ENCODE measurements at regions not wholly inside any gene's neighbourhood (a gene's known extent, or its start where the extent isn't known, plus 50 kb on each side); places are given as distances from the start of the nearest gene placed in this dataset.

DNA sequence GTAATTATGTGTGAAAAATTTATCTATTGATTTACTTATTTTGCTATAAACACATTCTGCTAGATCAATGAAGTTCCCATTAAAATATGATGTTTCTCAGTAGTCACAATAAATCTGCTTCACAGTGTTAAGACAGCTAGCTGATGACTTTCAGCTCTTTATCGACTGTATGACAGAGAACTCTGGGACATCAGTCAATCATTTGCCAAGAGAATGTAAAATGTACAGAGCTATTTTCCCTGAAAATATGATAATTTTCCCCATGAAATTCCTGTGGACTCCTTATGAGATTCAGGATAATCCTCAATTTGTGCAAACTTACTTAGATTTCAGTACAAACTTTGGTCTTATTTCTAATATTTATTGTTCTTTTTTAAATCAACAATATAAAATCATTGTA, 430.5 kb downstream of the SLITRK6 start:
- no peak for DNase-seq

DNA sequence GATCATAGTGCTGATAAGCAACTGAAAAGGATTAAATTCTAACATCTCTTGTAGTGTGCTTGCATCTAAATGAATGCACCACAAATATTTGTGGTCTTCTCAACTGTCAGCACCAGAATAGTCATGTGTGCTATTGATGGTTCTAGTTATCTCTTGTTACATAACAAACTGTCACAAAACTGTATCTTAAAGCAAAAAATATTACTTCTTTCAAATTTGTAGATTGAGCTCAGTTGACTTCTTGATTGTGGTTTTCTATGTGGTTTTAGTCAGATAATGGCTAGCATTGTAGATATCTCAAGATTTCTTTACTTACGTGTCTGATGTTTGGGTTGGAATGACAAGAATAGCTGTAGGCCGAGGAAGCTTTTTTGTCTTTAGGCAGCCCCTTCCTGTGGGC, 431.3 kb downstream of the SLITRK6 start:
- no peak for DNase-seq

DNA sequence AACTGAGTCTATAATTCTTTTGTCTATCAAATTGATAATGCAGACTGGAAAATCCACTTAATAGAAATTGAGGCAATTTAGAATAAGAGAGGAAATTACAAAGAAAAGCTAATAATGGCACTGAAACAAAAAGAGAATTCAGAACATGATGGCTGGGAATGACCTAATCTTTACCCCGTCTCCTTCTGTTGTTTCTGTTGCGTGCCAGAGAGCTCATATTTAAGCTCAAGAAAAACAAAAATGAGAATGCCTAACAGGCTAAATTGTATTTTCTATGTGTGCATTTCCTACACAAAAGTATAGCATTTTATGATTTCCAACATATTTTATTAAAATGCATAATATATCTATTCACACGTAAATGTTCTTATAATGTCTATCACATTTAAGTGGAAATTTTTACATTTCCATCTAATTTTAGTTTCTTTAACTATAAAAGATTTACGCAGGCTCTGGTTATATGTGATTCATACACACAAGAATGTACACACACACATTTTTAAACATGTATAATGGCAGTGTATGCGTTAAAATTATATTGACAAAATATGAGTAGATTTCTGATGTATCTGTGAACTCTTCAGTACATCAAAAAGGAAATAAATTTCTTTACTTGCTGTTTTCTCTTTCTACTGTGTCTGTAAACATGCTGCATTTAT, 432.3 kb downstream of the SLITRK6 start:
- no peak for DNase-seq

DNA sequence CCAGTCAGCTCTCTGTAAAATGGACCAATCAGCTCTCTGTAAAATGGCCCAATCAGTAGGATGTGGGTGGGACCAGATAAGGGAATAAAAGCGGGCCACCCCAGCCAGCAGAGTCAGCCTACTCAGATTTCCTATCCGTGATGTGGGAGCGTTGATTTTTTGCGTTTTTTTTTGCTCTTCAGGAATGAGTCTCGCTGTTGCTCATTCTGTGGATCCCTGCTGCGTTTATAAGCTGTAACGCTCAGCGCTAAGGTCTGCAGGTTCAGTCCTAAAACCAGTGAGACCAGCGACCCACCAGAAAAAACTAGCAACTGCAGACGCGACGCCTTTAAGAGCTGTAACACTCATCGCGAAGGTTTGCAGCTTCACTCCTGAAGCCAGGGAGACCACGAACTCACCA, 435.7 kb downstream of the SLITRK6 start:
- DNase-seq, result no peak

DNA sequence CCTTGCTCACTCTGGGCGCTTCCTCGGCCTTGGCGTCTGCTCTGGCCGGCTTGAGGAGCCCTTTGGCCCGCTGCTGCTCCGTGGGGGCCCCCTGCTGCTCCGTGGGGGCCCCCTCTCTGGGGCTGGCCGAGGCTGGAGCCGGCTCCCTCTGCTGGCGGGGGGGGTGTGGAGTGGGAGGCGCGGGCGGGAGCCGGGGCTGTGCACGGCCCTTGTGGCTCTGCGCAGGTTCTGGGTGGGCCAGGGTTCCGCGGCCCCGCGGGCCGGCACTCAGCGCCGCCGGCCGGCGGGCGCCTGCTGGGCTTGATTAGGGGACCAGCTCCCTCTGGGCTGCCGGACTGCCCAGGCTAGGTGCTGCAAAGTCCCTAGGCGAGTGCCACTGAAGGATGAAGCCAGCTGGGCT, 436.2 kb downstream of the SLITRK6 start:
- DNase-seq, result no peak

DNA sequence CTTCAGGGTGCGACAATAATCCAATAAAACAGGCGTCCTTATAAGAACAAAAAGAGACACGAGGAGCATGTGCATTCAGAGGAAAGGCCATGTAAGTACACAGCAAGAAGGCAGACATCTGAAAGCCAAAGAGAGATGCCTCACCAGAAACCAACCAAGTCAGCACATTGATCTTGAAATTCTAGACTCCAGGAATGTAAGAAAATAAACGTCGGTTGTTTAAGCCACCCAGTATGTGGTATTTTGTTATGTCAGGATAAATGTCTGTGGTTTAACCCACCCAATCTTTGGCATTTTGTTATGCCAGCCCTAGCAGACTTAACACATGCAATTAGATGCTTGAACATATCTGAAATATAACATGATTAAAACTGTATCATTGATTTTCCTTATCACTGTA, 452.0 kb downstream of the SLITRK6 start:
- DNase-seq, result no peak

DNA sequence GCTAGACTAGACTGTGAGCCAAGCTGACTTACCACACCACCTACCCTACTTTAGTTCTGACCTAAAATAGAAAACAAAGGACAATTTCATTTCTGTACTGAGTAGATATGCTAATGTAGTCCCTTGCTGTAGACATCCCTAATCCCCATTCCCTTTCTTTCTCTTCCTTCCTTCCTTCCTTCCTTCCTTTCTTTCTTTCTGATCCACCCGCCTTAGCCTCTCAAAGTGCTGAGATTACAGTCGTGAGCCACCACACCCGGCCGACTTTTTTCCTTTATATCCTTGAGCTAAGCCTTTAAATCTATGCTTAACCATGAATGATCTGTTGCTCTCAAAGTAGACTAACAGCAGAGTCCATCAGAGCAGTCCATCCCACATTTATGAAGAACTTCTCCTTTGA, 465.0 kb downstream of the SLITRK6 start:
- no peak for DNase-seq

DNA sequence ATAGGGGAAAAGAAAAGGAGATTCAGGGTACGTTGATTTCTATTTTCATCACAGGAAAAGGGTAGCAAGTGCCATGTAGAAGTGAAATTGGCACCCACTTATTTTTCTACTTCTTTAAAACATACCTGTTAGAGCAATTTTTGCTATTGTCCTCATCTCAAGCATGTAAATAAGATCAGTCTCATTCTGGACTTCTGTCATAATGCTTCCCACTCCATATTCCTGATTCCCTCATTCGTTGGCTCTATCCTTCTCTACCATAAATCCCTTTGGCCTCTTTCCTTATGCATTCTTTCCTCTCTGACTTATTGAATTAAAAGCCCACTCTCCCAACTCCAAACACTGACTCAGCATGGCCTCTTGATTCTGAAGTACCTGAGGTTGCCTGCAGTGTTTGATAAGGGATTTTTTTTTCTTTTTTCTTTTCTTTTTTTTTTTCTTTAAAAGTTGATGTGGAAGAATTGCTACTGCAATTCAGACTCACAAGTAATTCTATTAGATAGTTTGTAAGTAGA, 465.7 kb downstream of the SLITRK6 start:
- DNase-seq, result no peak

DNA sequence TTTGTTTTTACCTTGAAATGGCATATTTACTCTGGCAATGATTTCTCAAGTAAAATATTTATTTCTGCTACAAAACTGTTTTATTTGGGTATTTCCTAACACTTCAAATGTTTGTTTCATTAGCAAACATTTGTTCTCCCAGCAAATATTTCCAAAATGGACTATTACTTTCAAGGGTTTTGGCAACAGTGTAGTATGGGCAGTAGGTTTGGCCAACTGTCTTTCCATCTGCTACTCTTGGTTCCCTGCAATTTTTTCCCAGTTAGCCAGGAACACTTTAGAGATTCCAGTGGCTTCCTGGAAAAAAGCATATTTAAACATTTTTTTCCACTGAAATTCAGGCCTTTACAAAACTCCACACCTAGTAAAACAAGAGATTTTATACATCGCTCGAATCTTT, 466.6 kb downstream of the SLITRK6 start:
- no peak for DNase-seq

DNA sequence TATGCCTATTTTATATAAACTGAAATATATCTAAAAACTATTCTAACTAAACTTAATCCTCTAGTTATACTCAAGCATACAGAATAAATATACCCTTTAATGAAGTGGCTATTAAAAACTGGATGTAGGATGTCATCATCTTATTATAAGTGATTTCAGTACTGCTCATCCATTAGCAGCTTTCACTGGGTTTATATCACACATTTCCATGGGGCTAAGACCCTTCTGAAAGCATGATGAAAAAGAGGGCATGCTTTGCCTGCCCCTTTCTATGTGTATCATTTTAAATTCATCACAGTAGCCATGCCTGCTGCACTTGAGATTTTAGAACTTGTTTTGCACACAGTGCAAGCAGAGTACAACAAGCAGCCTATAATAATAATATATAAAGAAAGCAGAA, 477.5 kb downstream of the SLITRK6 start:
- DNase-seq, result no peak

DNA sequence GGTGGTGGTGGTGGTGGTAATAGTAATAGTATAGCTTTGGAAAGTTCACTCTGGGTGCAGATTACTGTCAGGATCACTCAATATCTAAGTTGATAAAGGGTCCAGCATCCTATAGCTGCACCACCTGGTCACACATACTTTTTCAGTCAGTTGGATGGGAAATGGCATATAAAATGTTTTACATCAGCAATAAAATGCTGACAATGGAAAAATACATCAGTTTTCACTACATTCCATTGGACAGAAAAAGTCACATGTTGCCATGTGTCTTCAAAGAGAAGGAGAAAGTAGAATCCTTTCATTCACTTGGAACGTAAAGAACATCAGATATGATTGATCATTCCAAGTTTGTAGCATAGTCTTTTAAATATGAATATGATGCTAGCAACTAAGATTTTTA, 481.4 kb downstream of the SLITRK6 start:
- no peak for DNase-seq

DNA sequence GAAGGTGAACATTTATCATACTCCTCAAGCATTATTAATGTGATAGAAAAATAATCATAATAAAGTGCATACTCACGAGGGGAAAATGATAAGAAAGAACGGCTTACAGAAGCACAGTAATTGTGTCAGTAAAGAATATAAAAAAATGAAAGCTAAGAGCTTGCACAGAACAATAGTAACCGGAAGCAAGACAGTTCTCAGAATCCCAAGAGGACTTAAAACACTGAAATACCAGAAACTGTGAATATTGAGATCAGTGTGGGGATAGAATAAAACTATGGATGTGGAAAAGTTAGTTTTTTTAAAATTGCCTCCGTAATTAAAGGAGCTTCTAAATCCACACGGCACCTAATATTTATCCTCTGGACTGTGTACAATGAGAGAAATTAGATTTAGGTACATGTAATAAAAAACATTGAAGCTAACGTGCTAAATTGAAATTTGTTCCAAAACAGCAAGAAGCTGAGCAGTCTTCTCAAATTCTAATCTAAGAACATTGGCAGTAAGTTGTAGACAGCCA, 482.7 kb downstream of the SLITRK6 start:
- DNase-seq, result no peak

DNA sequence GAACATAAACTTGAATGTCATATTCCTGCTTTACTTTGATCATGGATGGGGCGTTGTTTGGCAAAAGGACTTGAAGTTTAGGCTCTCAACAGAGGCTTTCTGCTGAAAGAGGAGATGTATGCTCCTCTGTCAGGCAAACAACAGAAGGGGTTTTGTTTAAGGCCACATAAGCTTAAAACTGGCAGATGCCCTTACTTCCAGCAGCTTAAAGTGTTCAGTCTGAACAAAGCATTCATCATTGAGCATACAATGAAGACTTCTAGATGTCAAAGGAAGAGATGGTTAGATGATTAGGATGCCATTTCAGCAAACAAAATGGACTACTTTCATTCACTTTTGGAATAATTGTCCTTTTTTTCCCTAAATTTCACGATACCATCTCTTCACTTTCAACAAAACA, 484.5 kb downstream of the SLITRK6 start:
- DNase-seq, result no peak

DNA sequence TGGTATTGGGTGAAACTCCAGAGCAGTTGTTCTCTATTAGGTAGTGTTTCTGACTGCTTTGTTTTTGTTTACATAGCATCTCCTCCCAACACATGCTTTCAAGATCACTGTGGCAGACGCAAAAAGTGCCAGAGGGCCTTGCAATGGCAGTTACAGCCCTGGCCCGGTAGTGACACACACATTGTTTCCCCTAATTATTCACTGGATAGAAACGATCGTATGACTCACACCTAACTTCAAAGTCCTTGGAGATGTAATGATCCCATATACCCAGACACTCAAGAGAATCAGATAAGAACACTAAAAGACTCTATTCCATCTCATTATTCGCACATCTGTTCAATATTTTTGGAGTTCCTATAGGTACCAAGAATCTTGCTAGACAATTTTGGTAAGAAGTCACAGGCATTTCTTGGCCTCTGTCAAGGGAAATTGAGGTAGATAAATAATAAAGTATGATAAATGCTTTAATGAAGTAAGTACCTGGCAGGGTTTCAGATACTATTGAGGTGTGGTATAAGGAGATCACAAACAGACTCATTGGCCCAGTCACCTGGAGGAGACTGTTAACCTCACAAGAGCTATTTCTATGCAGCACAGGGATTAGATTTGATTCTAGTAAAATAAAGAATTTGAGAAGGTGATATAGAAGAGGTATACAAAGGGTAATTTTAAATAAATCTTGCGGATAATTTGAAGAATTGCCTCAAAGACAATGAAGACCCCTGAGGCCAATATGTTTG, 485.3 kb downstream of the SLITRK6 start:
- DNase-seq, result no peak

DNA sequence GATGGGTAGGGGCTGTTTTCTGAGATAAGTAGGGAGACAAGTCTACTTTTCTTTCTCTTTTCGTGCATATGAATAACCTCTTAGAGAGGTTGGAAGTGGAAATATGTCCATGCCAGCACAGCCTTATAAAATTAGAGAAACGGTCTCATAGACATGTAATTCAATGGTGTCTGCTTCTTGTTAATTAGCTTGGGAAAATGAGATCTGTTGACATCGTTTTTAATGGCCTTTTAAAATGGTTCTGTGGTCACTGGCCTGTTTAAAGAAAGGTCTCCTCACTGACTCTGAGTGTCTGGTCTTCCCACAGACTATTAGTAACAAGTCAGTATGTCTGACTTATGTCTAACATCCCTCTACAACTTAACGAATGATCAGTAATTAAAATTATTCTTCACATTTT, 487.1 kb downstream of the SLITRK6 start:
- DNase-seq, result no peak

DNA sequence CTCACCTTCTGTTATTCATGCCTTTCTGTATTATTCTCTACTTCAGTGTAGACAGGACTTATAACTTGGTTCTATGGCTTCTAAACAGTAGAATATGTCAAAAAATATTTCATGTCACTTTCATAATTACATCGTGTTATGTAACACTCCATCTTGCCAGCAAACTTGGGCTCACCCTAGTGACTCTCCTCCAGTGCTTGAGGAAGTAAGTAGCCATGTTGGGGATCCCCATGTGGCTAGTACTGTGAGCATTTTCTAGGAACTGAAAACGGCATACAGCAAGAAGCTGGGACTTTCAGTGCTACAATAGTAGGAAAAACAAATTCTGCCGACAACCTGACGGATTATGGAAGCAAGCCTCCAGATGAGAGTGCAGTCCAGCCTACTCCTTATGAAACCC, 495.6 kb downstream of the SLITRK6 start:
- no peak for DNase-seq

DNA sequence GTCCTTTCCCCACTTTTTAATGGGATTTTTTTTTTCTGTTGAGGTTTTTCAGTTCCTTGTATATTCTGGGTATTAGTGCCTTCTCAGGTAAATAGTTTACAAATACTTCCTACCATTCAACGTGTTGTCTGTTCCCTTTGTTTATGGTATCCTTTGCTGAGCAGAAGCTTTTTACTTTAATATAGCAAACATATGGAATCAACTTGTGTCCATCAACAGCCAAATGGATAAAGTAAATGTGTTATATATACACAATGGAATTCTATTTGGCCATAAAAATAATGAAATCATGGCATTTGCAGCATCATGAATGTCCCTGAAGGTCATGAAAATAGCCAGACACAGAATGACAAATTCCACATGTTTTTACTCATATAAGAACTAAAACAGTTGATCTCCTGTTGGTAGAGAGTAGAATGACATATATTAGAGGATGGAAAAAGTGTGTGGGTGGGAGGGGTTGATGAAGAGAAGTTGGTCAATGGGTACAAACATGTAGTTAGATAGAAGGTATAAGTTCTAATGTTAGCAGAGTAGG, 500.8 kb downstream of the SLITRK6 start:
- DNase-seq, result no peak

DNA sequence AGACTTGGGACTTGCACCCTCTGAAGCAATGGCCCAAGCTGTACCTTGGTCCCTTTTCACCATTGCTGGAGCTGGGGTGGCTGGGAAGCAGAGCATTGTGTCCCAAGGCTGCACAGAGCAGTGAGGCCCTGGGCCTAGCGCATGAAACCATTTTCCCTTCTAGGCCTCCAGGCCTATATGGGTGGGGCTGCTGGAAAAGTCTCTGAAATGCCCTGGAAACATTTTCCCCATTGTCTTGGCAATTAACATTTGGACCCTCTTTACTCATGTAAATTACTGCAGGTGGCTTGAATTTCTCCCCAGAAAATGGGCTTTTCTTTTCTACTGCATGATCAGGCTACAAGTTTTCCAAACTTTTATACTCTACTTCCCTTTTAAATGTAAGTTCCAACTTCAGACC, 510.5 kb downstream of the SLITRK6 start:
- no peak for DNase-seq

DNA sequence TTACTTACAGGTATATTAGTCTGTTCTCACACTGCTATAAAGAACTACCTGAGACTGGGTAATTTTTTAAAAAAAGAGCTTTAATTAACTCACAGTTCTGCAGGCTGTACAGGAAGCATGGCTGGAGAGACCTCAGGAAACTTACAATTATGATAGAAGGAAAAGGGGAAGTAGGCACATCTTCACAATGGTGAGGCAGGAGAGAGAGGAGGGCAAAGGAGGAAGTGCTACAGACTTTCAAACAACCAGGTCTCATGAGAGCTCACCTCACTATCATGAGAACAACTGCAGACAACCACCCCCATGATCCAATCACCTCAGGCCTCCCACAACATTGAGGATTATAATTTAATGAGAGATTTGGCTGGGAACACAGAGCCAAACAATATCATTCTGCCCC, 511.7 kb downstream of the SLITRK6 start:
- no peak for DNase-seq

DNA sequence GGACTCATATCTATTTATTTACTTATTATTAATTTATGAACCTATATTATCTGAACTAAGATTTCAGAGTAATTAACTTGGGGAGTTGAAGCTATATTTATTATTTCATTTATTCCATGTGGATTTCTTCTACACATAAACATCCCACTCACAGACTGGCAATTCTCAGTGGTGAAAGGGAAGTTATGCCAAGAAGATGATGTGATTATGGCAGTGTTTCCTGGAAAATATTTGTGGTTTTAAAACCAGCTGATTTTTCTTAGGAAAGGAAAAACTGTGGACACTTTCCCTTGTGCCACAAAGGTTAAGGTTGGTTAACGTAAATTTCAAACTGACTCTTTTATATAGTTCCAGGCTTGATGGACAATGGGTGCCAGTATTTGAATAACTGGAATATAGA, 513.1 kb downstream of the SLITRK6 start:
- DNase-seq, result no peak

DNA sequence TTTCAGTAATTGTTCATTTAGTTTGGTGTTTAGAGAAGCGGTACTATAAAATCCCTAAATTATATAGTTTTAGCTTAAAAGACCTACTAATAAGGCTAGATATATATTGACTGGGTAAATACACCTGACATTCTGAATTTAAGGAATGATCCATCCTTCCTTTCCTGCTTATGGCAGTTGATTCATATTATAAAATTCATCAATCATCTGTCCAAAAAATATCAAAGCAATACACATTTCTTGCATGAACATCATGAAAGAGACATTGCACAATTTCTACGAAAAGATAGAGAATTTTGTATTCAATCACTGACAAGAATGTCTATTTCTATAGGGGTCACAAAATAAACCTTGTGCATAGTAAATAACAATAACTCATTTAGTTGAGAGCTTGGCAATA, 514.9 kb downstream of the SLITRK6 start:
- no peak for DNase-seq

DNA sequence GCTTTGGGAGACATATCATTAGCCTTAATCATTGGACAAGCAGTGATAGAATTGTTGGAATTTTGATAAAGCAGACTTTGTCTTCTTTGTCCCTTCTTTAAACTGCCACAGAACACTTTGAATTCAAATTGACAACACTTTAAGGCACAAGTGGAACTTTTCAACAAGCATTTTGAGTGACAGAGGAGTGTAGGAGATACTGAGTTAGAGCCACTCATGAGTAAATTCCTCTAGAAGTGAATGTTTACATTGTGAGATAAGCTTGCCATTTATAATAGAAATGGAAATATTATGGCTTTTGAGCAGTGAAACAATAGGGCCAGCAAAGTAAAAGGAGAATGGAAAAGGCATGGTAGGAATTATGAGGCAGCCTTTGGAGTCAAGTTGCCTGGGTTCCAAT, 515.8 kb downstream of the SLITRK6 start:
- no peak for DNase-seq

DNA sequence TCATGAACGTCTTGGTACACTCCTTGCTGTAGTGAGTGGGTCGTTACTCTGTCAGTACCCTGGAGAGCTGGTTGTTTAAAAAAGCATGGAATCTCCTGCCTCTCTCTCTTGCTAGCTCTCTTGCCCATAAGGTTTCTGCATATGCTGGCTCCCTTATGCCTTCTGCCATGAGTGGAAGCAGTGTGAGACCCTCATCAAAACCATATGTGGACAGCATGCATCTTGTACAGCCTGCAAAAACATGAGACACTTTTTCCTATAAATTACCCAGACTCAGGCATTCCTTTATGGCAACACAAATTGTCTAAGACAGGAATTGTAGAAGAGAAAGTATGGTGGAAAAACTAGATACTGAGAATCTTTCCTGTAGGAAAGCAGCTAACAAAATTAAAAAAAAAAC, 516.3 kb downstream of the SLITRK6 start:
- no peak for DNase-seq

DNA sequence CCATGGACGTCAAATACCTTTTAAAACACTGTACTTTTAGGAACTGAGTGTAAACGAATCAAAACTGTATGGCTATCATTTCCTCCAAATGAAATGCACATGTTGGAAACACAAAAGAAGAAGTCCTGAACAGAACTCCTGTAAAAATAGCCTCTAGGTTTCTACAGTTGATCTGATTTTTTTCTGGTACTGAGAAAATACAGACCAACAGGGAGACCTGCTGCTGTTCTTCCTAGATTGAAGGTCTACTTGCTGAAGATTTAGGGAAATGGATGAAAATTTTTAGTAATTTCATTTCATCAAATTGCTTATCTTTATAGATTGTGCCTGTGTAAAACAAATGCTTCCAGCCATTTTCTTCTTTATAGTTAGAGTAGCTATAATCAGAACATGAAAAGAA, 520.4 kb downstream of the SLITRK6 start:
- DNase-seq, result no peak
